ENCODE measurements at regions not wholly inside any gene's neighbourhood (a gene's known extent, or its start where the extent isn't known, plus 50 kb on each side); places are given as distances from the start of the nearest gene placed in this dataset.
"Not testable (repeated sequence)": the region's sequence is repeated elsewhere in the genome, so short reads cannot be mapped to it uniquely, and the experiment has no call there.

DNA sequence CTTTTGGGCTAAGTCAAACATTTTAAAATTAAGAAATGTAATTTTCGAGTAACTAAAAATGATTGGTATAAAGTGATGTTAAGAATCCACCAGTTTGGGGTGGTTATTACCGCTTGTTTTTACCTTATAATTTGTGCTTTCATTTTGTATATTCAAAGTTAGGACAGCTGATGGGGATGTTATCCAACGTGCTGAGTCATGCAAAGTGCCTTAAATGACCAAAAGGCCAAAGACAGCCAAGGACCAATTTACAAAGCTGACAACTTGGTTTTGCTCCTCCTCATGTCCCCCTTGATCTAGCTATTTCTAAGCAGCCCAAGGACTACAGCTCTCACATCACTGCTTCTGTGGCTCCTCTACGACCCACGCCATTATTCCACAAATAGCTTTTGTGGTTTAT, 181.4 kb upstream of the PCDH7 start:
- DNase-seq (ENCODE audit: insufficient read length, low spot score) (no peak), FAIRE-seq (no peak)

DNA sequence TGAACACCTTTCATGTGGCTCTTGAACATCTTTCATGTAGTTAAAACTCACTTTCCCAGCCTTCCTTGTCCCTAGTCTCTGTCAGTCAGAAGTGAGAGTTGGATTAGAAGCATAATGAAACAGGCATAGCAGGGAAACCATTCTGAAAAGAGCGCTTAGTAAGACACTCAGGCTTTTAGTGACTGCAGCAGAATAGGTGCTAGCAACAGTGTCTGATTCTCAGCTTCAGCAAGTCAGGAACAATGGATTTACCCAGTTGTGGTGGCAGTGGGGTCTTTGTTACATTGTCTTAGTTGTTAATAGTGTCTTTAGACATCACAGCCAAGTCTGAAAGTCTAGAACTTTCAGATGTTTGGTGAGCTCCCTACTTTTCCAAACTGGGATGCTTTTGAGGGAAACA, 177.1 kb upstream of the PCDH7 start:
- no peak for FAIRE-seq
- no peak for DNase-seq (ENCODE audit: insufficient read length, low spot score)

DNA sequence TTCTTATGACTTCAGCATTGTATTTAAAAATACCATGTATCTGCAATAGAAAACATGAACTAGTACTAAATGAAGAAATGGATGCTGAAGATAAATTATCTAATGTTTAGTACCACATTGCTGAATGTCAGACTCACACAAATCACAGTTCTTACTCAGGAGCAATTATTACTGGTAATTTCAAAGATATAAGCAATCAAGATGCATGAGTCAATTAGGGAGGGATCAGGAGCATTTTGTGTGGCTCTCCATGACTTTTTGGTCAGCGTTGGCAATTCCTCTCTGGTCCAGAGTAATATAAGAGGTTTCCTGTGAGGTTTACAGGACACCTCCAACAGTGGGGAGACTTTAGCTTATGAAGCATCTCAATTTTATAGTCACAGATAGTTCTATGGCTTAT, 167.0 kb upstream of the PCDH7 start:
- DNase-seq (ENCODE audit: insufficient read length, low spot score) (no peak), FAIRE-seq (no peak)

DNA sequence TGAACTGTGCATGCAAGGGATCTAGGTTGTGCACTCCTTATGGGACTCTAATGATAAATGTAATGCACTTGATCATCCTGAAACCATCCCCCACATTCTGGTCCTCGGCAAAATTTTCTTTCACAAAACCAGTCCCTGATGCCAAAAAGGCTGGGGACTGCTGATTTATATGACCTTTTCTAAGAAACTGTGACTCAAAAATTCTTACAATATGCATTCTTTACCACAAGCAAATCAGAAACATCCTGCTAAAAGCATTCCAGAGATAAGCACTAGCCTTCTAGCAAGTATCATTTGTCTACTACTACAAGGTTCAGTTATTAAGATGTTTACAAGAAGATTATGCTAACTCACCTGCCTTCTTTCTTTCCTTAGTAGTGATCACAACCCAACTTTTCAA, 166.5 kb upstream of the PCDH7 start:
- FAIRE-seq (no peak), DNase-seq (ENCODE audit: insufficient read length, low spot score) (peak; percentile 4)

DNA sequence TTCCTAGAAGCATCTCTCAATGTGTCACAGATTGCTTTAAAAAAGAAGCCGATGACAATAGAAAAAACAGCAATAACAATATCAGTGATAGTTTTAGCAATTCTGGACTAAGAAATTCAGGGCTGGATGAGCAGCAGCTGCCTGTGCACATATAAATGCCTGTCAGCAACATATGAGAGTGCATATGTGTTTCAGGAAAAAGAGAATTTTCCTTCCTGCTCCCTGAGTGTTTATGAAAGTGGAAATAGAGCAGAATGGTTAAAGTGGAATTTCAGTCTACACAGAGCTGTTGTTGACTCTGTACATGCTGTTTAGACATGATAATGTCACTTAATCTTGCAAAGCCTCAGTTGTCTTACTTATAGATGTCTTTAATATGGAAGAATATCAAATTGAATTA, 164.4 kb upstream of the PCDH7 start:
- DNase-seq (ENCODE audit: insufficient read length, low spot score) (no peak), FAIRE-seq (no peak)

DNA sequence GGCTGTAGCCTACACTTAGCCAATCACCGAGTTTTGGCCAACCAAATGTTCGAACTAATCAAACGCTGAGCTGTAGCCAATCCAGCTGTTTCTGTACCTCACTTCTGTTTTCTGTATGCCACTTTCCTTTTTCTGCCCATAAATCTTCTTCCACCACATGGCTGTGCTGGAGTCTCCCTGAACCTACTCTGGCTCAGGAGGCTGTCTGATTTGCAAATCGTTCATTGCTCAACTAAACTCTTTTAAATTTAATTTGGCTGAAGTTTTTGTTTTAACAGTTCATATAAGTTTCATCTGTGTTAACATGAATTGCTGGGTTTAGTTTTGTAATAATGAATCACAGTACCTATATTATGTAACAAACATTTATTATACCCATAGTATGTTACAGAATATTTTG, 160.7 kb upstream of the PCDH7 start:
- no peak for DNase-seq (ENCODE audit: insufficient read length, low spot score)
- FAIRE-seq = no peak

DNA sequence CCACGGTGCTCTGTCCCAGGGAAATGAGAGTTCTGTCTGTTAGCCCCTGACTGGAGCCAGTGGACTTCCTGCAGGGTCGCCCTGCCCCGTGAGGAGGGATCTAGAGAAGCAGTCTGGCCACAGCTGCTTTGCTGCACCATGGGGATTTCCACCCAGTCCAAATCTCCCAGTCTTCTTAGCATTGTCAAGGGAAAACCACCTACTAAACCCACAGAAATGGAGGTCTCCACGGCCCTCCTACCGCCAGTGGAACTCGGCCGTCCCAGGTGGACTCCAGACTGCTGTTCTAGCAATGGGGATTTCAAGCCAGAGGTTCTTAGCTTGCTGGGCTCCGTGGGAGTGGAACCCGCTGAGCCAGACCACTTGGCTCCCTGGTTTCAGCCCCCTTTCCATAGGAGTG, 133.3 kb upstream of the PCDH7 start:
- DNase-seq (ENCODE audit: insufficient read length, low spot score) = no peak
- no peak for FAIRE-seq

DNA sequence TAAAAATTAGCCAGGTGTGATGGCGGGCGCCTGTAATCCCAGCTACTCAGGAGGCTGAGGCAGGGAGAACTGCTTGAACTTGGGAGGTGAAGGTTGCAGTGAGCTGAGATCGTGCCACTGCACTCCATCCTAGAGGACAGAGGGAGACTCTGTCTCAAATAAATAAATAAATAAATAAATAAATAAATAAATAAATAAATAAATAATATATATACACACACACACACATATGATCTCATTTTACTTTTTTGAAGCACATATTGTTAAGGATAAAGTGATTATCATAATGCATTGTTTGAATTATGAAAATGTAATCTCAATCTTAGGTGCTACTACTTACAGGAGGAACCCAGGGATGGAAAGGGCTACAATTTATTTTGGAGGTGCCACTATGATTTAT, 130.5 kb upstream of the PCDH7 start:
- not testable (repeated sequence) for DNase-seq (ENCODE audit: insufficient read length, low spot score); FAIRE-seq

DNA sequence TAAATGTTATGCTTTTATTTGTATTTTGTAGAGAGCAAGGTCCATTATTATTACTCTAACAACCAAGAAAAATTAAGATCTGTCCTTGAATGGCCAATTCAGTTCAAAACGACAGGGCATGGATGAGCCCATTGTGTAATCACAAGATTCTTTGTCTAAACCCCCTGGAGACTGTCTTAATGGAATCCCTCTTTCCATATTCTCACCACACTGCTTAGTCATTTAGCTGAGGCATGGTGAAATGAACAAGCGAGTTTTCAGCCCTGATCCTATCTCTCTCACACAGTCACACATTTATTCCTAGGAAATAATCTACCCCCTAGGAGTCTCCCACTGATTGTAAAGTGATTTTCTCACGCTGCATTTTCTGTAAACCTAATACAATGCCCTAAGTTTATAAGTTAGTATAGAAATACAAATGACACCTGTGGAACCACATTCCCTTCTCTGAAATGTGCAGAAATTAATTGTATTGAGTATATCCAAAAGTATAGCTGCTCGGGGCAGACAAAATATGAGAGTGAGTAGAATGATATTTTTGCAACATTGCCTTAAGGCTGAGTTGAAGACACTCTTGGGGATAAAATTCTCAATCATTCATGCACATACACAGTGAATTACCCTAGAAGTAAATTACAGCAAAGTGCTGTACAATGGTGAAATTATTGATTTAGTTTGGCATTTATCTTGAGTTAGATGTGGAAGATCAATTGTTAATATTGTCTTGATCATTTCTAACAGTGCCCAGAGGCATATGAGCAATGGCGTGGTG, 119.7 kb upstream of the PCDH7 start:
- FAIRE-seq (no peak), DNase-seq (ENCODE audit: insufficient read length, low spot score) (no peak)

DNA sequence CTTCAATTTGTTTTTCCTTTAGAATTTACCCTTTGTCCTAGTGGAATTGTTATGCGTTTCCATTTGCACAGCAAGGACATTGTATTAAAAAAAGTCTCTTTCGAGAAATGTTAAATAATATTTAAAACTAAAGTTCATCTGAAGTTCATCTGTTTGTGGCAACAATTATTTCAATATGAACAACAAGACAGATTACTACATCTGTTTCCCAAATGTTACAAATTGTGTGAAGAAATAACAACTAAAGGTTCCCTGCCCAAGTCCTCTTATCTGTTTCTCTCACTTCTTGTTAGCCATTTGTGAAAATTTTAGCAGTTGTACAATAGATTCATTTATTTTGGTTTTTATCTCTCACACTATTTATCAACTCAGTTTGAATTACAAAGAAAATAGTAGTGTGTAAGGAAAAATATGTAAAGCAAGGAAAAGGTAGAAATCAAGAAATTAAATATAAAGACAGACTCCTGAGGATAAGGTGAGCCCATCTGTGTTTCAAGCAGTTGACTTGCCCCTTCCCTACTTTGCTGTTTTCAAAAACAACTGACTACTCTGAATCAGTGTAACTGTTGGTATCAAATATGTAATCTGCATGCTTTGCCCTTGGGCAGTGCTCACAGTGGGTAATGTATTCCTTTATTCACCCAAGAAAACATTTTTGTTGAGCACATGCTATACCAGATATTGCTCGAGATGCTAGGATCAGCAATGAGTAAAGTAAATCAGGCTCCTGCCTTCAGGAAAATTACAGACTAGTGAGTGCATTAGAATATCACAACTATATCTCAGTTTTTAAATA, 118.9 kb upstream of the PCDH7 start:
- FAIRE-seq = no peak
- no peak for DNase-seq (ENCODE audit: insufficient read length, low spot score)

DNA sequence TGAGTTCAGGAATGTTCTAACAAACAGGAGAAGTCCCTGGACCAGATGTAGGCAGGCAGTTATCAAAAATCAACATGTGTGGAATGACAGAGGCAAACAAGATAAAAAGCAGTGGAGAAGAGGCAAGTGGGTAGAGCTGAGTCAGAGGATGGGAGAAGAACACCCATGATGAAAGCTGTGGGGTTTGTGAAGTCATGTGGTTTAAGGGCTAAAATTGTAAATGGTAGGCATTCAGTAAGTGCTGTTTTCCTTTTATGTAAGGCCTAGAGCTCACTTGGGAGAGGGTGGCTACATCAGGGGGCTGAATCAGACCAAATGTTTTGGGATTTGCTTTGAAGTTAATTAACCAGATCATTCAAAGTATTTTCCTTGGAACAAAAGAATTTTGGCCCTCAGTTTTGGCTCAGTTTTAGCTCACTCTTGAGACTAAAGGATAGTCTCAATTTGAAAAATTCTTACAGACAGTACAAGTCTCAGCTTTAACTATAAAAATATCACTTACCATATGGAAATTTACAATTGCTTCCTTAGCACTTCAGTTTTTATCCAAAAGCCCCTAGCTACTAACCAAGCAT, 114.5 kb upstream of the PCDH7 start:
- DNase-seq (ENCODE audit: insufficient read length, low spot score) (no peak), FAIRE-seq (no peak)

DNA sequence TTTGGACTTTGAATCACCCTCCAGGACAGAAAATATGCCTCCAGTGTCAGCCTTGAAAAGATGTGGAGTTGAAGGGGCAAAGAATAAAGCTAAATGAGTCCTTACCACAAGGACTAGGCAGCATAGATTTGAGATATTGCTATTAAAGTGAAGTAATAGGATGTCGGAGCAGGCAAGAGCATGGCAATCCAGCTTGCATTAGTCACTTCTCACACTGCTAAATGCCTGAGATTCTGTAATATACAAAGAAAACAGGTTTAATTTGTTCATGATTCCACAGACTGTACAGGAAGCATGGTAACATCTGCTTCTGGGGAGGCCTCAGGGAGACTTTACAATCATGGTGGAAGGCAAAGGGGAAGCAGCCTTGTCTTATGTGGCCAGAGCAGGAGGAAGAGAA, 109.8 kb upstream of the PCDH7 start:
- no peak for DNase-seq (ENCODE audit: insufficient read length, low spot score)
- FAIRE-seq = no peak

DNA sequence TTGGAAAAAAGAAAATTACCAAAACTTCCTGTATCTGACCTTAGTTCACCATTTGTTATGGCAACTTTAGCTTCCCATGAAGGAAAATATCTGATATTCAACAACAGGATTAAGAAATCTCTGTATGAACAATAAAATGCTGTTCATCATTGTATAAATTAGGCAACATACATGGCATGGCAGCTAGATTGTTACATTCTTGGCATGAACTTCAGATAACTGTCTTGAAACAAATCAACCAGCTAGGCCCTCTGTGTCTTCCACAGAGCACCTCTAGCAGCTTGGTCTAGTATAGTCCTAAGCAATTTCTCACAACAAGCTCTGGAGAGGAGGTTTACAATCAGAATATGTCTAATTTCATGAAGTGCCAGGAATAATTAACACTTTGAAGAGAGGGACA, 105.4 kb upstream of the PCDH7 start:
- DNase-seq (ENCODE audit: insufficient read length, low spot score) (no peak), FAIRE-seq (no peak)

DNA sequence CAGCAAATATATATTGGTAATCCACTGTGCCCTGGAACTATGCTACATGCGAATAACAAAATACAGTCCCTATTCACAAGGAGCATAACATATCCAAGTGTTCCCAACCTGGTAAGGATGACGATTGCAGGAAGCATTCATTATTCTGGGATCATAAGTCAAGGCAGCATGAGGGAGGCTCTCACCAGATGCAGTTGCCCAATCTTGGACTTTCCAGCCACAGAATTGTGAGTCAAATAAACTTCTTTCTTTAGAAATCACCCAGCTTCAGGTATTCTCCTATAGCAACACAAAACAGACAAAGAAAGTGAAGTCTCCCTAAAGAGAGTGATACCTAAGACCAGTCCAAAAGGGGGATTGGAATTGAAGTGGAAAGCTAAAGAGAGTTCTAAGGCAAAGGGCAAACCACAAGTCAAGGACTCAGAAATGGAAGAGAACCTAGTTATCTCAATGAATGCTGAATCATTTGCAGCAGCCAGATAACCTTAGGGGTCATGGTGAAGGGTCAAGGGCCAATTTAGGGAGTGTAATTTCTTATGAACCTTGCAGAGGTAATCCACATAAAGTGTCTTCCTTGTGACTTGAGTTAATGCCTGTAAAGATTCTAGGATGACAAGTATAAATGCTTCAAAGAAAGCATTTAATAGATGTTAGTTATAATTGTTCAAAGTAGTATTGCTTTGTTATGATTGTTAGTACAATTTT, 103.1 kb upstream of the PCDH7 start:
- FAIRE-seq = no peak
- DNase-seq (ENCODE audit: insufficient read length, low spot score) = no peak

DNA sequence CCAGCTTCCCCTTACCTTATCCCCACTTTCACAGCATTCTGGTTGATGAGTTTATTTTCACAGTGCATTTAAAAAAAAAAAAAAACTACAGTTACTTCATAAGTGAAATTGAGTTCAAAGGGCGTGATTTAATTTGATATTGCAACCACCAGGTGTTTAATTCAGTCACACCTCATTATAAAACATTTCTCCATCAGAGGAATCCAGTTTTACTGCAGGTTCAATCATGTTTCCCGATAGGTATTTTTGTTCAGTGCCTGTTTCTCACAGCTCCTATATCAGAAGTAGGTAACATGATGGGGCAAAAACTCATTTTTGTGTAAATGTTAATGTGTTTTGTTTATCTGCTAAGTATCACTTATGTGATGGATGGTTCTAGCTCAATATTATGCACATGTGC, 102.3 kb upstream of the PCDH7 start:
- no peak for DNase-seq (ENCODE audit: insufficient read length, low spot score)
- no peak for FAIRE-seq

DNA sequence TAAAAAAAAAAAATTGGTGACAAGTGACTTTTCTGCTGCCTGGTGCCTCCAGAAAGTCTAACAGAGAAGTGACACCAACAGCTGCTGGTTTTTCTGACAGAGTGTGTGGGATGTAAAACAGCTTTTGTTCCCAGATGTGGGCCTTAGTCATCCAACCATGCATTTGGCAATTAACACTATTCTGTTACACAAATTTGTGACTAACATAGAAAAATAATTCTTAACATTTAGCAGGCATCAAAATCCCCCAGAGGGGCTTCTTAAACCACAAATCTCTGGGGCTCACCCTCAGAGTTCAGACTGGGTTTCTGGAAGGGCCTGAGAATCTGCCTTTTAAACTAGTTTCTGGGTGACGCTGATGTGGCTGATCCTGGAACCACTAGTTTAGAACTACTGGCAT, 100.5 kb upstream of the PCDH7 start:
- no peak for DNase-seq (ENCODE audit: insufficient read length, low spot score)
- no peak for FAIRE-seq

DNA sequence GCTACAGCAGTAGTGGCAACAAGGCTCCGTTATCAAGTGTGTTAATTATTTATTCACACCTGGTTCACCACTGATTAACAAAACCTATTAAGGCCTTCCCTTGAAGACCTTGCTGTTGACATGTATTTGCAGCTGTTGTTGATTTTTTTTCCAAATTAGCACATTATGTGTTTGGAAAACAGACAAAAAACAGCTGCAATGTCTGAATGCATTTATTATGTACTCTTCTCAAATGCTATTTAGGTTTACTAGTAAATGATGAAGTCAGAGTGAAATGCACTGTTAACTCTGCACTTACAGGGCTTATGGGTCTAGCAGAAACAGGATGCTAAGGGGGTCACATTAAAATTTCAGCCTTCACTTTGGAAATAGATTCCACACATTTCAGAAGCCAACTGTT, 99.5 kb upstream of the PCDH7 start:
- no peak for FAIRE-seq
- DNase-seq (ENCODE audit: insufficient read length, low spot score) = no peak

DNA sequence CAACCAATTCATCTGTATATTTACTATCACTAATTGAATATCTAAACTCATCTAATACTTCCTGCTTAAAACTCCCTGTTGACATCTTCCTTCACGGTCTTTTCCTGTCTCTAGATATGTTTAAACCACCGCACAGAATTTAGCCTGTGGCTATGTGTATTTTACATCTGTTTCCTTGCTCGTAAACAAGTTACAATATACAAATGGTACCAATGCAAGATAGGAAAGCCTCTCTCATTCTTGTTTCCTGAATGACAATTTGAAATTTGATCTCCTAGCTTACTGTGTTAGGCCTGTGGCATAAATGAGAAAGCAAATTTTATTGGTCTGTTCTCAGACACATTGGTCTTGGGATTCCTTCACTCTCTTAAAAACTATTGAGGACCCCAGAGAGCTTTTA, 89.7 kb upstream of the PCDH7 start:
- no peak for DNase-seq (ENCODE audit: insufficient read length, low spot score)
- FAIRE-seq = no peak

DNA sequence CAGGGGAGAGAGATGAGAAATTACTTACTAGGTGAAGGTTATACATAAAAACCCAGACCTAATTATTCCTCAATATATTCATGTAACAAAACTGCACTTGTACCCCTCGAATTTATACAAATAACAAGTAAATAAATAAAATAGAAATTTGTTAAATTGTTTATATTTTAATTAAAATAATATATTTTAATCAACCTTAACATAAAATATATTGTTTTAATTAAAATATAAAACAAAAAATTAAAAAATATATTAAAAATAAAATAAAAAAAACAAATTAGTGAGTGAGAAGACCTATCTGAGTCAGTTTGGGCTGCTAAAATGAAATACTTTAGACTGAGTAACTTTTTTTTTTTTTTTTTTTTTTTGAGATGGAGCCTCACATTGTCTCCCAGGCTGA, 87.4 kb upstream of the PCDH7 start:
- no peak for DNase-seq (ENCODE audit: insufficient read length, low spot score)
- no peak for FAIRE-seq

DNA sequence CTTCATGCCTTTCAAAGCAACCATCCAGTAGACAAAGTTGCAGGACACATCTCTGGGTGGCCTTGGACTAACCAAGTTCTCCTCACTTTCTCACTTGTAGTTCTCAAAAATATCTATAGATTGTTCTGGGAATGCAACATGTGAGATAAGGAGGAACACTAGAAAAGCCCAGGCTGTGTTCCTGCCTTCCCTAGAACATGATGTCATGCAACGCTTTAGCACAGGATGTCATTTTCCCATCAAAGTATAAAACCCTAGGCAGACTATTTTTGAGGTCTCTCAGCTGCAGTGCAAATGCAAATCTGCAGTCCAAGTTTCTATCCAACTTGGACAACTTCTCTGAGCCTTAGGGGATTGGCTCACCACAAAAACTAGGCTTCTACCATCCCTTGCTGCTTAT, 78.8 kb upstream of the PCDH7 start:
- no peak for DNase-seq (ENCODE audit: insufficient read length, low spot score)
- FAIRE-seq = no peak

DNA sequence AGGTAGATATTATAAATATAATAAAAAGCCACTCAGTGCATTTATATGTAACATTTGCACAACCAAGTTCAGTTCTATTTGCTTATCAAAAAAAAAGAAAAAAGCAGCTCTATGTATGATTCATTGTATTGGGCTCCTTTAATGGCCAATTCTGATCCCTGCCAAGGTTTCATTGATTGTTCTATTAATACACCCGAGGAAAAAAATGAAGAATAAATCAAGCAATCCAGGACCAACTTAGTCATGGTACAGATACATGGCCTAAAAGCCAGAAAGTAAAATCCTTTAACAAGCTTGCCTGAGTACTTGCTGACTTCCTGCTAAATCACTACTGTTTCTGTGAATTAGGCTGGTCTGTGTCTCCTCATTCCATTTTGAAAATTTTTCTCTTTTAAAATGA, 77.6 kb upstream of the PCDH7 start:
- no peak for FAIRE-seq

More for the DNA sequence above, 77.6 kb upstream of the PCDH7 start:
- DNase-seq (ENCODE audit: insufficient read length, low spot score) = no peak
